ENCODE measurements at regions not wholly inside any gene's neighbourhood (a gene's known extent, or its start where the extent isn't known, plus 50 kb on each side); places are given as distances from the start of the nearest gene placed in this dataset.

DNA sequence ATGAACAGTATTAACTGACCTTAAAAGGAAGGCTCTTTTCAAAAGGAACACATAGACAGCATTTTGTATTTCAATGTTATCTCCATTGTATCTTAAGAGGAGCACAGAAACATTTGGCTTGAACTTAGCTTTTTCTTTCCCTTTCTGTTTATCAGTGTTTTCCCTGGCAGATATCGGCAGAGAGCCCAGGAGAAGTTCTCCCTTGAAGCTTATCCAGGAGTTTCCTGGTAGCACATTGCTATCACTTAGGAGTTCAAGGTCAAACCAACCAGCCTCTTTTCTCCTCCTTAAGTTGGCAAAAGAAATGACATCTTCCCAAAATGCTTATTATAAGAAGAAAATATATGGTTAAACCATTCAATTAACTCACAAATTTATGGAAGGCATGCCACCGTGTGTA, 344.6 kb upstream of the UBE2E2 start:
- TF ChIP-seq POLR2AphosphoS5 (IDR thresholded peaks at IDR 0.05; ENCODE audit: low read depth, low read length) (no peak), SPI1 (IDR thresholded peaks at IDR 0.05; ENCODE audit: low read depth, low read length) (no peak), POLR2A (IDR thresholded peaks at IDR 0.05; ENCODE audit: low read depth, low read length) (no peak)

Measured in GM12891 (cell line).